Ovary (tissue), 1 donor: ENCODE measurements at regions not wholly inside any gene's neighbourhood (a gene's known extent, or its start where the extent isn't known, plus 50 kb on each side); places are given as distances from the start of the nearest gene placed in this dataset.

Source experiments
- EP300 ChIP-seq: sonication (generic); formaldehyde crosslinking; IDR thresholded peaks from one replicate; pipeline ENCODE4 v1.6.1; 2017; ENCODE audit warnings: antibody characterized with exemption
- POLR2A ChIP-seq: fragments of 450-650 bp; IDR thresholded peaks from one replicate; pipeline ENCODE4 v1.6.1; 2017; ENCODE audit warnings: antibody characterized with exemption, mild to moderate bottlenecking, moderate library complexity

GRCh38 chr14:56414236-56414635 lies 165.4 kb upstream of the TMEM260 start:
- TF ChIP-seq EP300 (no peak), POLR2A (no peak)
